ENCODE measurements at regions not wholly inside any gene's neighbourhood (a gene's known extent, or its start where the extent isn't known, plus 50 kb on each side); places are given as distances from the start of the nearest gene placed in this dataset.

- TF ChIP-seq CTCF (IDR thresholded peaks at IDR 0.05): no peak
- no peak for TF ChIP-seq EP300 (IDR thresholded peaks at IDR 0.05)
- TF ChIP-seq POLR2A (IDR thresholded peaks at IDR 0.05): no peak
Measured at GRCh38 chr9:624935-625500, 216.5 kb upstream of the DMRT1 start.
